ENCODE measurements at regions not wholly inside any gene's neighbourhood (a gene's known extent, or its start where the extent isn't known, plus 50 kb on each side); places are given as distances from the start of the nearest gene placed in this dataset.

DNA sequence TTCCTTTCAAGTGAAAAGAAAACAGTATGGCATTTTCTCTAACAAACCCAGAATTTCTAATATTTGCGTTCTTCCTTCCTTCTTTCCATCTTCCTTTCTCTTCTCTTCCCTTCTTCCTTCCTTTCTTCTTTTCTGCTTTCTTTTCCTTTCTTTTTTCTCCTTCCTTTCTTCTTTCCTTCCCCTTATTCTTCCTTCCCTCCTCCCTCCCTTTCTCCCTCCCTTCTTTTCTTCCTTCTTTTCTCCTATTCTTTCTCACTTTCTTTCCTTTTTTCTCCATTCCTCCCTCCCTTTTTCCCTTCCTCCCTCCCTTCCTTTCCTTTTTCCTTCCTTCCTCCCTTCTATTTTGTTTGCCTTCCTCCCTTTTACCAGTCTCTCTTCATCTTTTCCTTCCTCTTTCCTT, 194.8 kb downstream of the SHCBP1 start:
- no peaks in the 10 kb centered on the region for H3K79me2 ChIP-seq (ENCODE audit: insufficient read depth, low read length)
- H2AFZ ChIP-seq (ENCODE audit: low read length): no peak overlapping the region
- intact Hi-C loops (cut with micrococcal nuclease; ENCODE audit: unreplicated experiment): no loop called here
- H3K9ac ChIP-seq (ENCODE audit: insufficient read depth, low read depth, low read length): no peak overlapping the region
- ATAC-seq (no peak), FAIRE-seq (no peak), DNase-seq (ENCODE audit: low spot score) (no peak)
- in situ Hi-C loops (cut with HindIII; ENCODE audit: extremely low pct_ligation_motif_present, low pct_unique_long_range_greater_than_20kb): no loop called here
- H3K4me2 ChIP-seq (ENCODE audit: low read depth, low read length): no peak overlapping the region
- no peaks in the 10 kb centered on the region for H3K4me1 ChIP-seq (ENCODE audit: insufficient read depth, low read length)
- H4K20me1 ChIP-seq (ENCODE audit: insufficient read depth, low read length): no peaks in the 10 kb centered on the region
- peaks cover 14% of the 10 kb centered on the region; the same call in 1 of the 2 replicates for H3K9me3 ChIP-seq (ENCODE audit: low read length)
- TF ChIP-seq, protein P1, sequence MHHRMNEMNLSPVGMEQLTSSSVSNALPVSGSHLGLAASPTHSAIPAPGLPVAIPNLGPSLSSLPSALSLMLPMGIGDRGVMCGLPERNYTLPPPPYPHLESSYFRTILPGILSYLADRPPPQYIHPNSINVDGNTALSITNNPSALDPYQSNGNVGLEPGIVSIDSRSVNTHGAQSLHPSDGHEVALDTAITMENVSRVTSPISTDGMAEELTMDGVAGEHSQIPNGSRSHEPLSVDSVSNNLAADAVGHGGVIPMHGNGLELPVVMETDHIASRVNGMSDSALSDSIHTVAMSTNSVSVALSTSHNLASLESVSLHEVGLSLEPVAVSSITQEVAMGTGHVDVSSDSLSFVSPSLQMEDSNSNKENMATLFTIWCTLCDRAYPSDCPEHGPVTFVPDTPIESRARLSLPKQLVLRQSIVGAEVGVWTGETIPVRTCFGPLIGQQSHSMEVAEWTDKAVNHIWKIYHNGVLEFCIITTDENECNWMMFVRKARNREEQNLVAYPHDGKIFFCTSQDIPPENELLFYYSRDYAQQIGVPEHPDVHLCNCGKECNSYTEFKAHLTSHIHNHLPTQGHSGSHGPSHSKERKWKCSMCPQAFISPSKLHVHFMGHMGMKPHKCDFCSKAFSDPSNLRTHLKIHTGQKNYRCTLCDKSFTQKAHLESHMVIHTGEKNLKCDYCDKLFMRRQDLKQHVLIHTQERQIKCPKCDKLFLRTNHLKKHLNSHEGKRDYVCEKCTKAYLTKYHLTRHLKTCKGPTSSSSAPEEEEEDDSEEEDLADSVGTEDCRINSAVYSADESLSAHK (CRISPR knock-in tag; IDR thresholded peaks at IDR 0.05; ENCODE audit: borderline replicate concordance): no peak
- TF ChIP-seq SMAD9 (CRISPR knock-in tag; IDR thresholded peaks at IDR 0.05) (no peak), ZKSCAN5 (CRISPR knock-in tag; IDR thresholded peaks at IDR 0.05) (no peak), YY1 (IDR thresholded peaks at IDR 0.05; ENCODE audit: insufficient read depth, insufficient replicate concordance, low read depth, low read length) (no peak), PAF1 (CRISPR knock-in tag; IDR thresholded peaks at IDR 0.05) (no peak), NFRKB (IDR thresholded peaks at IDR 0.05) (no peak), POLR2A (IDR thresholded peaks at IDR 0.05; ENCODE audit: insufficient read depth in 1 of 2, low read depth in 2 of 2, low read length in 2 of 2) (no peak), ONECUT2 (CRISPR knock-in tag; IDR thresholded peaks at IDR 0.05) (no peak), ZNF230 (CRISPR knock-in tag; IDR thresholded peaks at IDR 0.05) (no peak), ZNF225 (CRISPR knock-in tag; IDR thresholded peaks at IDR 0.05) (no peak), PAX8 (CRISPR knock-in tag; IDR thresholded peaks at IDR 0.05; ENCODE audit: borderline replicate concordance) (no peak)
- TF ChIP-seq, protein P2, sequence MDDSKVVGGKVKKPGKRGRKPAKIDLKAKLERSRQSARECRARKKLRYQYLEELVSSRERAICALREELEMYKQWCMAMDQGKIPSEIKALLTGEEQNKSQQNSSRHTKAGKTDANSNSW (CRISPR knock-in tag; IDR thresholded peaks at IDR 0.05; ENCODE audit: borderline replicate concordance): no peak
- TF ChIP-seq, protein P3, sequence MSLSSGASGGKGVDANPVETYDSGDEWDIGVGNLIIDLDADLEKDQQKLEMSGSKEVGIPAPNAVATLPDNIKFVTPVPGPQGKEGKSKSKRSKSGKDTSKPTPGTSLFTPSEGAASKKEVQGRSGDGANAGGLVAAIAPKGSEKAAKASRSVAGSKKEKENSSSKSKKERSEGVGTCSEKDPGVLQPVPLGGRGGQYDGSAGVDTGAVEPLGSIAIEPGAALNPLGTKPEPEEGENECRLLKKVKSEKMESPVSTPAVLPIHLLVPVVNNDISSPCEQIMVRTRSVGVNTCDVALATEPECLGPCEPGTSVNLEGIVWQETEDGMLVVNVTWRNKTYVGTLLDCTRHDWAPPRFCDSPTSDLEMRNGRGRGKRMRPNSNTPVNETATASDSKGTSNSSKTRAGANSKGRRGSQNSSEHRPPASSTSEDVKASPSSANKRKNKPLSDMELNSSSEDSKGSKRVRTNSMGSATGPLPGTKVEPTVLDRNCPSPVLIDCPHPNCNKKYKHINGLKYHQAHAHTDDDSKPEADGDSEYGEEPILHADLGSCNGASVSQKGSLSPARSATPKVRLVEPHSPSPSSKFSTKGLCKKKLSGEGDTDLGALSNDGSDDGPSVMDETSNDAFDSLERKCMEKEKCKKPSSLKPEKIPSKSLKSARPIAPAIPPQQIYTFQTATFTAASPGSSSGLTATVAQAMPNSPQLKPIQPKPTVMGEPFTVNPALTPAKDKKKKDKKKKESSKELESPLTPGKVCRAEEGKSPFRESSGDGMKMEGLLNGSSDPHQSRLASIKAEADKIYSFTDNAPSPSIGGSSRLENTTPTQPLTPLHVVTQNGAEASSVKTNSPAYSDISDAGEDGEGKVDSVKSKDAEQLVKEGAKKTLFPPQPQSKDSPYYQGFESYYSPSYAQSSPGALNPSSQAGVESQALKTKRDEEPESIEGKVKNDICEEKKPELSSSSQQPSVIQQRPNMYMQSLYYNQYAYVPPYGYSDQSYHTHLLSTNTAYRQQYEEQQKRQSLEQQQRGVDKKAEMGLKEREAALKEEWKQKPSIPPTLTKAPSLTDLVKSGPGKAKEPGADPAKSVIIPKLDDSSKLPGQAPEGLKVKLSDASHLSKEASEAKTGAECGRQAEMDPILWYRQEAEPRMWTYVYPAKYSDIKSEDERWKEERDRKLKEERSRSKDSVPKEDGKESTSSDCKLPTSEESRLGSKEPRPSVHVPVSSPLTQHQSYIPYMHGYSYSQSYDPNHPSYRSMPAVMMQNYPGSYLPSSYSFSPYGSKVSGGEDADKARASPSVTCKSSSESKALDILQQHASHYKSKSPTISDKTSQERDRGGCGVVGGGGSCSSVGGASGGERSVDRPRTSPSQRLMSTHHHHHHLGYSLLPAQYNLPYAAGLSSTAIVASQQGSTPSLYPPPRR (CRISPR knock-in tag; IDR thresholded peaks at IDR 0.05; ENCODE audit: borderline replicate concordance): no peak
- TF ChIP-seq, protein P4, sequence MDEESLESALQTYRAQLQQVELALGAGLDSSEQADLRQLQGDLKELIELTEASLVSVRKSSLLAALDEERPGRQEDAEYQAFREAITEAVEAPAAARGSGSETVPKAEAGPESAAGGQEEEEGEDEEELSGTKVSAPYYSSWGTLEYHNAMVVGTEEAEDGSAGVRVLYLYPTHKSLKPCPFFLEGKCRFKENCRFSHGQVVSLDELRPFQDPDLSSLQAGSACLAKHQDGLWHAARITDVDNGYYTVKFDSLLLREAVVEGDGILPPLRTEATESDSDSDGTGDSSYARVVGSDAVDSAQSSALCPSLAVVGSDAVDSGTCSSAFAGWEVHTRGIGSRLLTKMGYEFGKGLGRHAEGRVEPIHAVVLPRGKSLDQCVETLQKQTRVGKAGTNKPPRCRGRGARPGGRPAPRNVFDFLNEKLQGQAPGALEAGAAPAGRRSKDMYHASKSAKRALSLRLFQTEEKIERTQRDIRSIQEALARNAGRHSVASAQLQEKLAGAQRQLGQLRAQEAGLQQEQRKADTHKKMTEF (CRISPR knock-in tag; IDR thresholded peaks at IDR 0.05): no peak
- CTCF ChIA-PET (ENCODE audit: low intra/inter-chr PET ratio, low total read pairs): no interaction called here
- BruUV-seq (replicated peaks): no TSS peak
- 43% methylated on average over 1 of the region's 1 CpG for WGBS (ENCODE audit: low lambda C conversion rate)
- no peaks in the 10 kb centered on the region for H3K27me3 ChIP-seq (ENCODE audit: control insufficient read depth in 1 of 2, insufficient read depth in 2 of 2, low read length in 2 of 2)
- no peaks in the 10 kb centered on the region for H3K36me3 ChIP-seq (replicated peaks in 1 of 2; ENCODE audit: control insufficient read depth in 1 of 2, insufficient read depth in 2 of 2, low read length in 2 of 2)
- no peak overlapping the region for H3K4me3 ChIP-seq (replicated peaks in 1 of 3; ENCODE audit: insufficient read depth in 1 of 3, low read depth in 2 of 3, low read length in 3 of 3)
- POLR2A ChIA-PET: no interaction called here
- H3K27ac ChIP-seq (ENCODE audit: extremely low read length, insufficient read depth, low read length): no peak overlapping the region
